GM21360 (cell line): ENCODE measurements at regions not wholly inside any gene's neighbourhood (a gene's known extent, or its start where the extent isn't known, plus 50 kb on each side); places are given as distances from the start of the nearest gene placed in this dataset.

Experiments
- ATAC-seq: cut with Tn5 transposase; IDR thresholded peaks from one replicate; pipeline ENCODE4 v1.9.1; 2021; ENCODE audit warnings: mild to moderate bottlenecking, moderate library complexity; ENCODE audit not compliant: unreplicated experiment

- ATAC-seq = no peak
Measured at GRCh38 chr18:45467293-45467692, 148.0 kb upstream of the SLC14A2 start.

- ATAC-seq = no peak
Measured at GRCh38 chr18:45467945-45468344, 147.3 kb upstream of the SLC14A2 start.

GRCh38 chr18:45478889-45479288 lies 136.4 kb upstream of the SLC14A2 start:
- ATAC-seq = no peak

- no peak for ATAC-seq
Measured at GRCh38 chr18:45480219-45481015, 134.9 kb upstream of the SLC14A2 start.

- no peak for ATAC-seq
Measured at GRCh38 chr18:45481821-45482220, 133.5 kb upstream of the SLC14A2 start.

- ATAC-seq = no peak
Measured at GRCh38 chr18:45482286-45482685, 133.0 kb upstream of the SLC14A2 start.

GRCh38 chr18:45487581-45487980 lies 127.7 kb upstream of the SLC14A2 start:
- no peak for ATAC-seq

GRCh38 chr18:45488645-45489044 lies 126.6 kb upstream of the SLC14A2 start:
- no peak for ATAC-seq

GRCh38 chr18:45493830-45494229 lies 121.4 kb upstream of the SLC14A2 start:
- ATAC-seq = no peak

- no peak for ATAC-seq
Measured at GRCh38 chr18:45494811-45495210, 120.5 kb upstream of the SLC14A2 start.

- no peak for ATAC-seq
Measured at GRCh38 chr18:45496741-45497140, 118.5 kb upstream of the SLC14A2 start.

GRCh38 chr18:45497595-45498286 lies 117.5 kb upstream of the SLC14A2 start:
- no peak for ATAC-seq

- no peak for ATAC-seq
Measured at GRCh38 chr18:45498287-45498658, 117.0 kb upstream of the SLC14A2 start.

GRCh38 chr18:45503990-45504389 lies 111.3 kb upstream of the SLC14A2 start:
- ATAC-seq = no peak

- no peak for ATAC-seq
Measured at GRCh38 chr18:45505497-45506206, 109.6 kb upstream of the SLC14A2 start.

GRCh38 chr18:45506951-45507350 lies 108.3 kb upstream of the SLC14A2 start:
- no peak for ATAC-seq

GRCh38 chr18:45509535-45509934 lies 105.7 kb upstream of the SLC14A2 start:
- ATAC-seq = no peak

- no peak for ATAC-seq
Measured at GRCh38 chr18:45510656-45511055, 104.6 kb upstream of the SLC14A2 start.

GRCh38 chr18:45512363-45512953 lies 102.8 kb upstream of the SLC14A2 start:
- ATAC-seq = no peak

- ATAC-seq = no peak
Measured at GRCh38 chr18:45517181-45517741, 98.0 kb upstream of the SLC14A2 start.
